CD8-positive, alpha-beta memory T cell (primary cell): ENCODE measurements at regions not wholly inside any gene's neighbourhood (a gene's known extent, or its start where the extent isn't known, plus 50 kb on each side); places are given as distances from the start of the nearest gene placed in this dataset.

Experiments used
- CTCF ChIA-PET: fragments of 350-600 bp; sonication (Branson Sonifier 250); formaldehyde crosslinking; loops from one replicate; lab custom pipeline; 2021; ENCODE audit warnings: antibody characterized with exemption; lab: Charles Lee
- POLR2A ChIA-PET: fragments of 350-600 bp; sonication (Branson Sonifier 250); formaldehyde crosslinking; loops from one replicate; lab custom pipeline; 2021; ENCODE audit warnings: antibody characterized with exemption; lab: Charles Lee
- DNase-seq, 5 donors: peaks; one replicate each; pipeline versions ENCODE4 v3.0.0 to v3.0.0-alpha.2; 2020 to 2022; ENCODE audit warnings: mixed read lengths in 1 of 5
- H3K27ac ChIP-seq: one replicate; pipeline ENCODE4 v1.7.0; 2013; ENCODE audit warnings: low read depth, mild to moderate bottlenecking, low read length, moderate library complexity
- H3K27me3 ChIP-seq: 2 replicates; pipeline ENCODE4 v1.7.0; 2013; ENCODE audit warnings: low read length, mild to moderate bottlenecking; ENCODE audit not compliant: insufficient read depth, poor library complexity, severe bottlenecking
- H3K36me3 ChIP-seq: 2 replicates; pipeline ENCODE4 v1.7.0; 2013; ENCODE audit warnings: mild to moderate bottlenecking, low read length, moderate library complexity; ENCODE audit not compliant: insufficient read depth
- H3K4me1 ChIP-seq: 2 replicates; pipeline ENCODE4 v1.7.0; 2013; ENCODE audit warnings: mild to moderate bottlenecking, low read length, moderate library complexity; ENCODE audit not compliant: insufficient read depth
- H3K4me3 ChIP-seq: 2 replicates; pipeline ENCODE4 v1.7.0; 2013; ENCODE audit warnings: mild to moderate bottlenecking, low read length
- H3K9me3 ChIP-seq: 2 replicates; pipeline ENCODE4 v1.7.0; 2013; ENCODE audit warnings: mild to moderate bottlenecking, low read length
- H3K27ac Mint-ChIP-seq, 8 donors: one replicate each; pipeline ENCODE4 v1.8.0; 2020 to 2021; ENCODE audit warnings: mixed read lengths in 8 of 8, mild to moderate bottlenecking in 6 of 8, inconsistent platforms in 3 of 8, moderate library complexity in 3 of 8
- H3K27me3 Mint-ChIP-seq, 2 donors: one replicate each; pipeline ENCODE4 v1.8.0; 2020 to 2021; ENCODE audit warnings: mixed read lengths in 2 of 2, mild to moderate bottlenecking in 1 of 2, moderate library complexity in 1 of 2
- H3K36me3 Mint-ChIP-seq, 3 donors: one replicate each; pipeline ENCODE4 v1.8.0; 2020 to 2021; ENCODE audit warnings: mixed read lengths in 3 of 3, inconsistent platforms in 1 of 3, mild to moderate bottlenecking in 1 of 3
- H3K4me1 Mint-ChIP-seq, 3 donors: one replicate each; pipeline ENCODE4 v1.8.0; 2020 to 2021; ENCODE audit warnings: mixed read lengths in 3 of 3, inconsistent platforms in 1 of 3, mild to moderate bottlenecking in 1 of 3
- H3K4me3 Mint-ChIP-seq, 7 donors: one replicate each; pipeline ENCODE4 v1.8.0; 2020 to 2021; ENCODE audit warnings: mixed read lengths in 7 of 7, mild to moderate bottlenecking in 6 of 7, moderate library complexity in 4 of 7, inconsistent platforms in 2 of 7
- H3K9me3 Mint-ChIP-seq, 5 donors: one replicate each; pipeline ENCODE4 v1.8.0; 2020 to 2022; ENCODE audit warnings: mixed read lengths in 5 of 5, mild to moderate bottlenecking in 3 of 5, moderate library complexity in 2 of 5, inconsistent platforms in 1 of 5

- H3K27ac ChIP-seq, result no peak overlapping the region
- no peaks in the 10 kb centered on the region for H3K9me3 ChIP-seq
- Mint-ChIP-seq H3K36me3 (no peaks in the 10 kb centered on the region), H3K4me1 (no peaks in the 10 kb centered on the region), H3K27ac (no peak overlapping the region), H3K27me3 (peaks cover 3 to 8% of the 10 kb centered on the region in 2 donors), H3K9me3 (no peaks in the 10 kb centered on the region), H3K4me3 (no peak overlapping the region)
- no peaks in the 10 kb centered on the region for H3K4me1 ChIP-seq
- no peak for DNase-seq
- no peaks in the 10 kb centered on the region for H3K36me3 ChIP-seq
- CTCF ChIA-PET, result no interaction called here
- no peaks in the 10 kb centered on the region for H3K27me3 ChIP-seq
- POLR2A ChIA-PET, result no interaction called here
- no peak overlapping the region for H3K4me3 ChIP-seq
These were observed 235.7 kb downstream of the PMP22 start for GRCh38 chr17:15029469-15029868.

- Histone ChIP-seq H3K27me3 (no peaks in the 10 kb centered on the region), H3K27ac (no peak overlapping the region), H3K4me1 (no peaks in the 10 kb centered on the region), H3K36me3 (no peaks in the 10 kb centered on the region), H3K9me3 (no peaks in the 10 kb centered on the region), H3K4me3 (no peak overlapping the region)
- POLR2A ChIA-PET, result no interaction called here
- no peak overlapping the region for H3K4me3 Mint-ChIP-seq
- DNase-seq, result no peak
- H3K36me3 Mint-ChIP-seq, result no peaks in the 10 kb centered on the region
- H3K27me3 Mint-ChIP-seq, result peaks cover 4 to 8% of the 10 kb centered on the region in 2 donors
- no peak overlapping the region for H3K27ac Mint-ChIP-seq
- H3K4me1 Mint-ChIP-seq, result no peaks in the 10 kb centered on the region
- no peaks in the 10 kb centered on the region for H3K9me3 Mint-ChIP-seq
- CTCF ChIA-PET, result no interaction called here
These were observed 237.3 kb downstream of the PMP22 start for GRCh38 chr17:15027853-15028252.

- ChIA-PET CTCF (no interaction called here), POLR2A (no interaction called here)
- Histone ChIP-seq H3K36me3 (no peaks in the 10 kb centered on the region), H3K27ac (no peak overlapping the region), H3K4me1 (no peaks in the 10 kb centered on the region), H3K9me3 (no peaks in the 10 kb centered on the region), H3K27me3 (no peaks in the 10 kb centered on the region), H3K4me3 (no peak overlapping the region)
- H3K9me3 Mint-ChIP-seq, result peaks cover 0 to 2% (median 0%) of the 10 kb centered on the region in 5 donors
- H3K36me3 Mint-ChIP-seq, result no peaks in the 10 kb centered on the region
- H3K4me1 Mint-ChIP-seq, result no peaks in the 10 kb centered on the region
- H3K27me3 Mint-ChIP-seq, result peaks cover 4 to 6% of the 10 kb centered on the region in 2 donors
- no peak overlapping the region for H3K4me3 Mint-ChIP-seq
- no peak for DNase-seq
- H3K27ac Mint-ChIP-seq, result no peak overlapping the region
These were observed 239.0 kb downstream of the PMP22 start for GRCh38 chr17:15026088-15026487.

GRCh38 chr17:15023589-15024336 lies 241.4 kb downstream of the PMP22 start:
- no peaks in the 10 kb centered on the region for H3K4me1 Mint-ChIP-seq
- H3K4me3 Mint-ChIP-seq, result no peak overlapping the region
- no peaks in the 10 kb centered on the region for H3K4me1 ChIP-seq
- ChIA-PET POLR2A (no interaction called here), CTCF (no interaction called here)
- H3K27ac ChIP-seq, result no peak overlapping the region
- H3K36me3 Mint-ChIP-seq, result no peaks in the 10 kb centered on the region
- H3K9me3 Mint-ChIP-seq, result peaks cover 0 to 3% (median 0%) of the 10 kb centered on the region in 5 donors
- no peaks in the 10 kb centered on the region for H3K36me3 ChIP-seq
- H3K27me3 ChIP-seq, result no peaks in the 10 kb centered on the region
- H3K9me3 ChIP-seq, result no peaks in the 10 kb centered on the region
- no peak overlapping the region for H3K27ac Mint-ChIP-seq
- H3K4me3 ChIP-seq, result no peak overlapping the region
- DNase-seq, result no peak
- H3K27me3 Mint-ChIP-seq, result peaks cover 4 to 6% of the 10 kb centered on the region in 2 donors

- Mint-ChIP-seq H3K27me3 (peaks cover 0 to 2% of the 10 kb centered on the region in 2 donors), H3K27ac (no peak overlapping the region), H3K9me3 (peaks cover 0 to 3% (median 0%) of the 10 kb centered on the region in 5 donors), H3K4me1 (no peaks in the 10 kb centered on the region), H3K36me3 (no peaks in the 10 kb centered on the region), H3K4me3 (no peak overlapping the region)
- H3K9me3 ChIP-seq, result no peaks in the 10 kb centered on the region
- no peaks in the 10 kb centered on the region for H3K4me1 ChIP-seq
- CTCF ChIA-PET, result no interaction called here
- no peaks in the 10 kb centered on the region for H3K27me3 ChIP-seq
- no peak overlapping the region for H3K4me3 ChIP-seq
- no peak overlapping the region for H3K27ac ChIP-seq
- POLR2A ChIA-PET, result no interaction called here
- DNase-seq, result no peak
- no peaks in the 10 kb centered on the region for H3K36me3 ChIP-seq
These were observed 246.0 kb downstream of the PMP22 start for GRCh38 chr17:15019158-15019557.

GRCh38 chr17:15012351-15012980 lies 252.7 kb downstream of the PMP22 start:
- H3K27ac ChIP-seq, result no peak overlapping the region
- no peaks in the 10 kb centered on the region for H3K36me3 Mint-ChIP-seq
- no peaks in the 10 kb centered on the region for H3K27me3 ChIP-seq
- no peaks in the 10 kb centered on the region for H3K9me3 ChIP-seq
- POLR2A ChIA-PET, result no interaction called here
- no peak for DNase-seq
- H3K36me3 ChIP-seq, result no peaks in the 10 kb centered on the region
- no peaks in the 10 kb centered on the region for H3K4me1 Mint-ChIP-seq
- H3K4me3 ChIP-seq, result no peak overlapping the region
- peak overlapping the region in 1 of 8 donors; percentile 48 for H3K27ac Mint-ChIP-seq
- H3K27me3 Mint-ChIP-seq, result peaks cover 2 to 10% of the 10 kb centered on the region in 2 donors
- no peaks in the 10 kb centered on the region for H3K9me3 Mint-ChIP-seq
- CTCF ChIA-PET, result no interaction called here
- no peak overlapping the region for H3K4me3 Mint-ChIP-seq
- no peaks in the 10 kb centered on the region for H3K4me1 ChIP-seq

GRCh38 chr17:15009087-15009486 lies 256.0 kb downstream of the PMP22 start:
- ChIA-PET POLR2A (no interaction called here), CTCF (no interaction called here)
- no peak overlapping the region for H3K4me3 Mint-ChIP-seq

GRCh38 chr17:15007147-15007553 lies 258.0 kb downstream of the PMP22 start:
- ChIA-PET CTCF (no interaction called here), POLR2A (no interaction called here)
- DNase-seq, result no peak
- H3K9me3 Mint-ChIP-seq, result no peaks in the 10 kb centered on the region
- H3K36me3 ChIP-seq, result no peaks in the 10 kb centered on the region
- H3K4me1 ChIP-seq, result no peaks in the 10 kb centered on the region
- H3K4me1 Mint-ChIP-seq, result no peaks in the 10 kb centered on the region
- no peak overlapping the region for H3K4me3 Mint-ChIP-seq
- H3K27me3 ChIP-seq, result no peaks in the 10 kb centered on the region
- peaks cover 2 to 3% of the 10 kb centered on the region in 2 donors for H3K27me3 Mint-ChIP-seq
- H3K27ac ChIP-seq, result no peak overlapping the region
- H3K36me3 Mint-ChIP-seq, result no peaks in the 10 kb centered on the region
- H3K4me3 ChIP-seq, result no peak overlapping the region
- no peaks in the 10 kb centered on the region for H3K9me3 ChIP-seq
- H3K27ac Mint-ChIP-seq, result no peak overlapping the region

More at GRCh38 chr17:15009087-15009486, 256.0 kb downstream of the PMP22 start:
- no peak overlapping the region for H3K4me3 ChIP-seq
- Mint-ChIP-seq H3K27ac (no peak overlapping the region), H3K4me1 (no peaks in the 10 kb centered on the region), H3K27me3 (peaks cover 2 to 10% of the 10 kb centered on the region in 2 donors), H3K36me3 (no peaks in the 10 kb centered on the region), H3K9me3 (no peaks in the 10 kb centered on the region)
- DNase-seq, result no peak
- H3K27me3 ChIP-seq, result no peaks in the 10 kb centered on the region
- H3K27ac ChIP-seq, result no peak overlapping the region
- H3K36me3 ChIP-seq, result no peaks in the 10 kb centered on the region
- H3K4me1 ChIP-seq, result no peaks in the 10 kb centered on the region
- H3K9me3 ChIP-seq, result no peaks in the 10 kb centered on the region
